MV-4-11 (cell line): ENCODE measurements at regions not wholly inside any gene's neighbourhood (a gene's known extent, or its start where the extent isn't known, plus 50 kb on each side); places are given as distances from the start of the nearest gene placed in this dataset.
A peak's percentile ranks its signal among the peaks of the same experiment; 100 is the strongest.

ENCODE experiments used
- DNase-seq: peaks from one replicate; lab custom pipeline; 2025; lab: John Stamatoyannopoulos, UW

- peak; percentile 27 for DNase-seq
These were observed 494.6 kb downstream of the GADD45G start for GRCh38 chr9:90099262-90099963.

- no peak for DNase-seq
These were observed 495.2 kb downstream of the GADD45G start for GRCh38 chr9:90100014-90100413.

- peak; percentile 76 for DNase-seq
These were observed 497.6 kb downstream of the GADD45G start for GRCh38 chr9:90102292-90102901.

- peak; percentile 18 for DNase-seq
These were observed 499.0 kb downstream of the GADD45G start for GRCh38 chr9:90103771-90104170.

DNA sequence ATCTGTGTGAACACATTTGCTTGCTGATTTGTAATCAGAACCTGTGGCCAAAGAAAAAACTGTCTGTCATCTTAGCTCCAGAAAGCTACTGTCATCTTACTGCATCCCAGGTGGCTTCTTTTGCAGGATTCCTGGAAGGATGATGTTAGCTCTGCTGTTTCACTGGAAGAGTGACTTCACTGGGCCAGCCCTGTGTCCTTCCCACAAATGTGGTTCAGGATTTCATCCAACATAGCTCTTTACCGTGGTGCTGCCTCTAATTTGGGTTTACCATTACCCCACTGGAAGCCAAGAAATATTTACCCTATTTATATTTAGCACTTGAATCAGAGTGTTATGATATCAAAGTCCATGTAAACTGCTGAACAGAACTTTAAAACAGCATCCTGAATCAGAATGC is 501.0 kb downstream of the GADD45G start:
- no peak for DNase-seq

- DNase-seq = no peak
These were observed 502.4 kb downstream of the GADD45G start for GRCh38 chr9:90107040-90107725.

- peak; percentile 53 for DNase-seq
These were observed 503.2 kb downstream of the GADD45G start for GRCh38 chr9:90107726-90108655.

DNA sequence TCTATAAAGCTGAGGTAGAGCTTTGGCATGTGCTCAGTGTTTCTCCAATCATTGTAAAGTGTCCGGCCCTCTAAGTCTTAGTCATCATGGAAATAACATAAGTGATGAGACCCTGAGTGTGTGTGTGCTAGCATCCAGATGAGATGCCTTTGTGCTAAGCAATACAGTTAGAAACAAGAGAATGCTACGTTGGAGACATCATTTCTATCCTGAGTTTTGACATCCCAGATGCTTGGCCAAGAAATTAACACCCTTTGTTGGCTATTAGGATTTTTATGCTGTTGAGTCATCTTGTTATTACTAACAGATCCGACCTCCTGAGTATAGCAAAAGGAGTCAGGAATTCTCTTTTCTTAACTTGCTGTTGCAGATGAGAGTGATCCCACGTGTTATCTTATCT is 508.0 kb downstream of the GADD45G start:
- no peak for DNase-seq

DNA sequence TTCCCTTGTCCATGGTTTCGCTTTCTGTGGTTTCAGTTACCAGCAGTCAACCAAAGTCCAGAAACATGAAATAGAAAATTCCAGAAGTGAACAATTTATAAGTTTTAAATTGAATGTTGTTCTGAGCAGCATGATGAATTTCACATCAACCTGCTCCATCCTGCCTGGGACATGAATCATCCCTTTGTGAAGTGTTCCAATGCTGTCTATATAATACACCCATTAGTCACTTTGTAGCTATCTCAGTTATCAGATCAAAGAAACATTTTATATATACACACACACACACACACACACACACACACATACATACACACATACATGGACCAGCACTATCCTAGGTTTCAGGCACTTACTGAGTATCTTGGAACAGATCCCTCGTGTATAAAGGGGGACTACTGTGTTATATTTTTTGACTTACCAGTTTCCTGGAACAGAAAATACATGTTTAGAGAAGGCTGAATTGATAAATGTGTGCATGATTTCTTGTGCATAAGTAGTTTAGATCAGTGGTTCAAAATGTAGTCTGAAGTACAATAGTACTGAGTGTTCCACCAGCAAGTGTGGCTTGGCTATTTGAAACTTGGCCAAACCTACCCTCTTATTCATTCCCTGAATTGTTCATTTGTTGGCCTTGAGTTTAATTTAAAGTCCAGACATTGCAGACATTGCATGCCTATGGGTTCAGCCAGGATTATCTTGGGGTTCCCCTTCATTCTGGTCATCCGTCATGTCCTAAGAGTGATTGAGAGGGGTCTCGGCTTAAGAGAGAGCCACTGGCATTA is 510.0 kb downstream of the GADD45G start:
- DNase-seq = no peak

DNA sequence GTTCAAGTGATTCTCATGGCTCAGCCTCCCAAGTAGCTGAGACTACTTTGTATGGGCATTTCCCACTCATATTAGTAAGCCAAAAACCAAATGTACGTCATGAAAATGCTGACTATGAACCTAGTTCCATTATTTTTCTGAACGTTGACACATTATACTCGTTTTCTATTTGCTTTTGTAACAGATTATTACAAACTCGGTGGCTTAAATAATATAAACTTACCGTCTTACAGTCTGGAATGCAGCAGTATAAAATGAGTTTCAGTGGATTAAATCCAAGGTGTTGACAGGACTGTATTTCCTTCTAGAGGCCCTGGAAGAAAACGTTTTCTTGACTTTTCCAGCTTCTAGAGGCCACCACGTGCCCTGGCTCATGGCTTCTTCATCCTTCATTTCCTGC is 517.0 kb downstream of the GADD45G start:
- DNase-seq = no peak

DNA sequence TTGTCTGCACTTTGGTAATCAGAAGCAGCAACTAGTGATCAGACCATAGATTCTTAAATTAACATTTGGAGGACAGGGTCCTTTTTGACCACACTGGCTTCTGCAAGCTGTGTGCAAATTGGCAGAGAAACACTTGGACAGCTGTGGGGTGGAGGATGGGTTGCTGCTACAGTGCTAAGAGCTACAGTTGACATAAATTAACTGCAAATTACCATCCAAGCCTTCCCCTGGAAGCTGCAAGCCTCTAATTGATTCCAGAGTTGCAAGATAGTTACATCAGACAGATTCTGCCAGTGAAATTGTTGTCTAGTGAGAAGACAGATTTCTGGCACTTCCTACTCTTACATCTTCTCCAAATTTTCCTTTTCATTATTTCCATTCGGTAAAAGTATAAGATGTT is 517.7 kb downstream of the DIRAS2 start:
- DNase-seq = no peak

DNA sequence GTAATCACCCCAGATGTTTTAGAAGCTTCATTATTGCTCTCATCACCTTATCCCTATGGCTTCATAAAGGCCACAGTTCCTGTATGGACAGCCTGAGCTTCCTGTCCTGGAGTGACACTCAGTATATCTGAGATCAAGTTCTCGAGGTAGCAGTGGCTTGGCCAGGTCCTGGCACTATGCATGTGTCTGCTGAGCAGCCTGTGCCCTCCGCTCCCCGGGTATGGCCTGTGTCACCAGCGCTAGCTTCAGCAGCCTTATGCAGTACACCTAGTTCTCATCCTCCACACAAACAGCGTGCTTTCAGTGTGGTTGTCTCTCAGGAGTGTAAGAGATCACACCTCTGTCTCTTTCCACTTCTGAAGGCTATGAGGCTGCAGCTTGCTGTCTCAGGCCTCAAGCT is 514.7 kb downstream of the DIRAS2 start:
- no peak for DNase-seq

DNA sequence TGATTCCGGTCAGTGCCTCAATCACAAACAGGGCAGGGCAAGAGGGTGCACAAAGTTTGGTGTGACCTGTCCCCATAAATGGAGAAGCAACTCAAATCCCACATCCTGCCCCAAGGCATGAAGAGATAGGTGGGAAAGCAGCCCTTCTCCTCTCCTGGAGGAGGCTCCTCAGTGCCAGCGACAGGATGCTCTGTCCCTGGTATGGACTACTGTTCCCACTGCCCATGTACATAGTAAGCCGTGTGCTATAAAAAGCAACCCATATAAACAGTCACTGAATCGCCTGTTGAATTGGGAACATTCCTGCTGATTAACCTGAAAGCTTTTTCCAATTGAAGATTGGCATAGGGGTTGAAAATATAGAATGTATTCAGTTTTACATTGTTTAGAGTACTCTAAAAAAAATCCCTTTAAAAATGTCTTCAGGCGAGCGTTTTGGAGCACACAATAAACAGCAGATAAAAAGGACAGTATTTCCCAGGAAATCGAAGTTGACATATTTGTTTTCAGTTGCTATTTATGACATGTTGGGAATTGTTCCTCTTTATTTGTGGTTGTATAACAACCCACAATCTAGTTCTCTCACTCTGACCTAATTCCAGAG is 513.9 kb downstream of the DIRAS2 start:
- no peak for DNase-seq

- DNase-seq = no peak
These were observed 513.2 kb downstream of the DIRAS2 start for GRCh38 chr9:90129446-90129845.

- no peak for DNase-seq
These were observed 511.1 kb downstream of the DIRAS2 start for GRCh38 chr9:90131568-90131967.

DNA sequence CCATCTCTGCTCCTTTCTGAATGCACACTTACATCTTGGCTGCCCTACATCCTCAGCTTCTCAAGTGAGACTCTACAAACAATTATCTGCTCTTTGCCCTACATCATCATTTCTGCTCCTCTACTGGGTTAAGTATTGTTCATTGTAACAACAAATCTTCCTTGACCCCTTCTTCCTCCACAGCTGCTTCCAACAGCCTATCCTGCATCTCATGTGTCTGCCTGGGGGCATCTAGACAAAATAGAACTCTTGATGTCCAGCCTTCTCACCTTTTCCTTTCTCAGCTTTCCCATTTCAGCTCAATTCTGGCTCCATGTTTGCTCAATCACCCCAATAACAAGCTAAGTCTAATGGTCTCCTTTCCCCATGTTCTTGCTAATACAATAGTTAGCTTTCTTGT is 509.8 kb downstream of the DIRAS2 start:
- no peak for DNase-seq

DNA sequence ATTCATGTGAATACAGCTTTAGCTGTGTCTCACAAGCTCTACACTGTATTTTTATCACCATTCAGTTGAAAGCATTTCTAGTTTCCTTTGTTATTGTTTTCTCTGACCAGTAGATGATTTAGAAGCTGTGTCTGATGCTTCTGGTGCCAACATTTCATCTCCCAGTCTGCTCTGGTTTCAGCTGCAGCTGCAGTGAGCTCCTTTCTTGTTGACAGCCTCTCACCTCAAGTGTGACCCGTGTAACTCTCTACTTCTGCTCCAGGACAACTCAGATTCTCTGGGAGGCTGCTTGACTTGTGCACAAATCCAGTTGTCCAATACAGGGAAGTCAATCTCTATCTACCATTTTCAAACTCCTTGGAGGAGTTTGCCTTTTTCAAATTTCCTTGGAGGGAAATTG is 504.8 kb downstream of the DIRAS2 start:
- DNase-seq = no peak

GRCh38 chr9:90140131-90140818 is 502.3 kb downstream of the DIRAS2 start:
- peak; percentile 18 for DNase-seq

- DNase-seq = peak; percentile 39
These were observed 500.9 kb downstream of the DIRAS2 start for GRCh38 chr9:90141723-90142122.

DNA sequence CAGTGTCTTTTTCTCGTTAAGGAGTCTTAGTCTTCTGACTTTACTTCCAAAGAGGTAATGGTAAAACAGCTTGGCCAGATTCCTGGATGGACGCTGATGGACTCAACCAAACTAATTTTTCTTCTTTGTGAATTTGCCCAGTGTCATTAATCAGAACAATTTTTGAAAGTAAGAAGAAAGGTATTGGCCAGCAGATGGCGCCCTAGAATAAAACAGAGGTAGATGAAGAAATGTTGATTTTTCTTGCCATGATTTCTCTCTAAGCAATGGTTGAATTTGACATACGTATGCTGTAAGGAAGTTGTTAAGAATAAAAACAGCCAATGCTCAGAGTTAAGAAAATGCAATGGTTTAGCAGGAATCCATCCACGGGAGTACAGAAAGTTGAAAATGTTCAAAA is 500.0 kb downstream of the DIRAS2 start:
- DNase-seq = peak; percentile 47
